ENCODE measurements at regions not wholly inside any gene's neighbourhood (a gene's known extent, or its start where the extent isn't known, plus 50 kb on each side); places are given as distances from the start of the nearest gene placed in this dataset.

- no peak for TF ChIP-seq CTCF (IDR thresholded peaks at IDR 0.05)
- no peak for TF ChIP-seq EP300 (IDR thresholded peaks at IDR 0.05)
These were observed 643.9 kb downstream of the BRD1 start for GRCh38 chr22:49183826-49184216.
